GM13977 (cell line): ENCODE measurements at regions not wholly inside any gene's neighbourhood (a gene's known extent, or its start where the extent isn't known, plus 50 kb on each side); places are given as distances from the start of the nearest gene placed in this dataset.

Source experiments
- DNase-seq: peaks from one replicate; pipeline ENCODE4 v3.0.0; 2012; ENCODE audit warnings: low spot score
- CTCF ChIP-seq: IDR thresholded peaks from 2 replicates; pipeline ENCODE4 v1.5.1; 2012; ENCODE audit warnings: mild to moderate bottlenecking, control low read depth; ENCODE audit not compliant: insufficient read depth; ENCODE audit errors: extremely low read depth, missing control alignments
- in situ Hi-C: fragments of 300-500 bp; cut with MboI; formaldehyde crosslinking; loops from one replicate; pipeline ENCODE4 v1.12.0; 2022; ENCODE audit warnings: low sequenced_read_pairs, low pct_unique_long_range_greater_than_20kb, mixed read lengths, inconsistent platforms; ENCODE audit not compliant: unreplicated experiment

GRCh38 chr22:27310966-27311697 is 490.4 kb downstream of the MN1 start:
- in situ Hi-C loops = no loop called here
- no peak for DNase-seq

GRCh38 chr22:27311698-27312550 is 489.6 kb downstream of the MN1 start:
- in situ Hi-C loops = no loop called here
- no peak for DNase-seq

More at GRCh38 chr22:27310966-27311697, 490.4 kb downstream of the MN1 start:
- TF ChIP-seq CTCF = no peak

GRCh38 chr22:27312565-27312964 is 489.0 kb downstream of the MN1 start:
- in situ Hi-C loops = no loop called here
- no peak for DNase-seq
- no peak for TF ChIP-seq CTCF

More at GRCh38 chr22:27311698-27312550, 489.6 kb downstream of the MN1 start:
- no peak for TF ChIP-seq CTCF

DNA sequence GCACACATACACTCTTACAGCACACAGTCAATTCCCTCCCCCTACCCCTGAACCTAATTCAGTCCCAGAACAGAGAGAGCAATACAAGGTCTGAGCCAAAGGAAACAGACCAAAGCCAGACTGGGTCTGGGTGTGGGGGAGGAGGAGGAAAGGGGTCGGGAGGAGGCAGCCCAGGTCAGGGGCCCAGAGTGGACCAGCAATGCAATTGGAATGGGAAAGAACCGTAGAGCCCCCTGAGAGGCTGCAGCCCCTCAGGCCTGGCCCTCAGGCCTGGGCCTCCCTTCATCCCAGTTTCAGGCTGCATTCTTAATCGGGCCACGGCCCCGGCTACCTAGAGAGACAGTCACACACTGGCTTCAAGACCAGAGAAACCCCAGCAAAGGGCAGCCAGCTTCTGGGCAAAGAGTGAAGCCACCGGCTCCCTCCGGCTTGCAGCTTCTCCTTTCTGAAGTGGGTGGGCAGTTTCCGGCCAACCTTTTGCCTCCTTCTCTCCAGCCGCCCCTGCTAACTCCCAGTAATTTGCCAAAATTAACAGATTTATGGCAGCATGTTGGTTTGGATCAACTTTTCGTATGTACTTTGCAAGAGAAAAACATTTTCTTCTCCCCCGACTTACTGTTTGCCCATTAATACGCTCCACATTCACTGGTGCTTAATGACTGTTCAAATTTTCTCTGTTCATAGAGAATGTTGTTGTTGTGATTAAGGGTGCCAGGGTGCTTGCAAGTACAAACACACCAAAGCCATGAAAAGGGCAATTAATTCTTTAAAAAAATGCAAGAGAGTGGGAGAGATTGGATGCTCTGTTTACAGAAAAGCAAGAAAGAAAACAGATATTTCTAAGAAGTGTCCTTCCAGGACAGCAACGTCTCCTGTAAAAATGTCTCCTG is 488.3 kb downstream of the MN1 start:
- in situ Hi-C loops = no loop called here
- DNase-seq = no peak
- no peak for TF ChIP-seq CTCF

DNA sequence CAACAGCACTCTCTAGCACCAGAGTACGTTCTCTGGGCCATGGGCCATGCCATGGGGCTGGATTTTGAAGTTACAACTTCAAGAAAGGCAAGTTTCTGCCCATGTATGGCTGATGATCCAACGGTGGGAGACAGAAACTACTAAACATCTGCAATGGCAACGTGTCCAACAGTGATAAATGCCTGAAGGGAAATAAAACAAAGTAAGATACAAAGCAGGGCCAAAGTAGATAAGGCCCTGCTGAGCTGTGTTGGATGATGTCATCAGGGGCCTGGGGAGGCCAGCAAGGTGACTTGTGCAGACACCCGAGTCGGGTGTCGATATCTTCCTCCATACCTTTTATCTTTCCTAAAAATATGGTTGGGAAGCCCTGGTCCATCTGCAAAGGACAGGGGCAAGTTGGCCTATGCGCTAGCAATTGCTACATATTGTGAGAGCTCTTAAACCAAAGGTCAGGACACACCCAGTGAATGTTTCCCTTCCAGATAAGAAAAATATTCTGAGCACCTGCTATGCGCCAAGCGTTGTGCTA is 487.2 kb downstream of the MN1 start:
- no peak for DNase-seq
- no peak for TF ChIP-seq CTCF
- in situ Hi-C loops = no loop called here

DNA sequence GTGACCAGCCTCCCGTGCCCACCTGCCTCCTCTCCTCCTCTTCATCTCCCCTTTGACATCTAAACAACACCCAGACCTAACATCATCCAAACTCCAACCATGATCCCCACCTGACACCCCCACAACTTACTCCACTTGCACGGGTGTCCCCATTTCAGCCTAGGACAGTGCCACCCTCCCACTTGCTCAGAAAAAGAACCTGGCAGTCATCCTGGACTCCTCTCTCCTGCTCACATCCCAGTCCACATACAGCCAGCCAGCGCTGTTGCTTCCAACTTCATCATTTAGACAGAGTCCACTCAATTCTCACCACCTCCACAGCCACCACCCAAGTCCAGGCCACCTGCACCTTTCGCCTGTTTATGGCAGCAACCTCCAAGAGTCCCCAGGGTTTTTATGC is 485.7 kb downstream of the MN1 start:
- in situ Hi-C loops = no loop called here
- TF ChIP-seq CTCF = no peak
- no peak for DNase-seq
